ENCODE measurements at regions not wholly inside any gene's neighbourhood (a gene's known extent, or its start where the extent isn't known, plus 50 kb on each side); places are given as distances from the start of the nearest gene placed in this dataset.

DNA sequence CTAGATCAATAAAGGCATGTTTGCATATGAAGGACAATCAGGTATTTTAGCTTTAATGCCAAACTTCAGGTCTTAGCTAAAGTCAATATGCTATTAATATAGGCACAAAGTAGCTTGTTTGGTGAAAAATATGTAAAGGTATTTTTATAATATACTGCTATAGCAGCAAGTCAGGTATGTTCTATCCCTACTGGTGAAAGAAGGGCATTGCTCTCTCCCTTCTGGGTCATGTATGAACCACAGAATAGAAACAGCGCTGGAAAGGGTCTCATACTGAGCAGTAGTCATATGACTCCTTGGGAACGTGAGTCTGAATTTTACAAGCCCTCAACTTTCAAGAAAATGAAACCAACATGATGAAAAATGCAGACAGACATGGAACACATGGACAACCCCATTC, 314.6 kb downstream of the GRIN2B start:
- intact Hi-C loops (cut with micrococcal nuclease), result loop anchor here (10.0 kb wide), 1 partner anchor 412 kb away; no protein-coding TSS in a partner anchor
- Mint-ChIP-seq H3K9me3 (no peaks in the 10 kb centered on the region), H3K27me3 (no peaks in the 10 kb centered on the region), H3K27ac (no peak overlapping the region), H3K4me3 (no peak overlapping the region), H3K4me1 (ENCODE audit: low read depth) (no peaks in the 10 kb centered on the region), H3K36me3 (ENCODE audit: low read depth) (no peaks in the 10 kb centered on the region)

DNA sequence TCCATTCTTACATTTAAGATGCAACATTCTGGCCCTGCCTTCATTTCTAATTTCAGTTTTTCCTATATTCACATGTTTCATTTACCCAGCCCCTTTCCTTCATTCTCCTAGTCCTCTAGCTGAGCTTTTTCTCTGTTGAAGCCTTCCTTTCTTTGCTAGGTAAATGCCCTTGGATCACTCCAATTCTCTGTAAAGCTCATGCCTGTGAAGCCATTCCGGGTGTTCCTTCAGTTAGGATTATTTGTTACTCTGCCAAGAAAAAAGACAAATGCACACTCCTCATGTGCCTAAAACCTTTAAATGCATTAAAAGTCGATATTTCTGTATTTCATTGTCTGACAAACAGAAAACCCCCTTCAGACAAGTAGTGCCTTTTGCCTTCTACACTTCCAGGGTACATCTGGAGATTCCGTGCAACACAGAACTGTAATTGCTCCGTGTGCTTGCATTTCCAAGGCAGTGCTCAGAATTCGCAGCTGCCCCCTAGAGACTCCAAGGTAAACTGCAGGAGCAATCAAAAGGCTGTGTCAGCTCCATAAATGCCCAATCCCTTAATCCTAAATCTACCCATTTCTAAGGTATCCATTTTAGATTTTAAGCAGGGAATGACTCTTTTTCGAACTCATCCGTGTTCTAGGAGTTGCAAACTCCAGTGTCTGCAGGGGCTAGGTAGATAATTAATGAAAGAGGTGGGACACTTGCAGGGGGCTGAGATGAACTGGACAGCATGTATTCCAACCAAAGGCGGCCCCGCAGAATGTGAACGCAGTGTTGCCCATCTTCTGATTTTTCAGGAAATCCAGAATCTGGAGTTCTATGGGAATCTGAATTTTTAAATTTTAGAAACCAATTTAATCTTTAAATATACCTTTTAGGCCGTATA, 320.2 kb downstream of the GRIN2B start:
- peaks cover 2% of the 10 kb centered on the region for H3K27me3 Mint-ChIP-seq
- no peak overlapping the region for H3K27ac Mint-ChIP-seq
- intact Hi-C loops (cut with micrococcal nuclease), result loop anchor here (10.0 kb wide), 1 partner anchor 406 kb away; no protein-coding TSS in a partner anchor
- no peaks in the 10 kb centered on the region for H3K9me3 Mint-ChIP-seq
- peaks cover 5% of the 10 kb centered on the region for H3K4me1 Mint-ChIP-seq (ENCODE audit: low read depth)
- no peak overlapping the region for H3K4me3 Mint-ChIP-seq
- no peaks in the 10 kb centered on the region for H3K36me3 Mint-ChIP-seq (ENCODE audit: low read depth)

DNA sequence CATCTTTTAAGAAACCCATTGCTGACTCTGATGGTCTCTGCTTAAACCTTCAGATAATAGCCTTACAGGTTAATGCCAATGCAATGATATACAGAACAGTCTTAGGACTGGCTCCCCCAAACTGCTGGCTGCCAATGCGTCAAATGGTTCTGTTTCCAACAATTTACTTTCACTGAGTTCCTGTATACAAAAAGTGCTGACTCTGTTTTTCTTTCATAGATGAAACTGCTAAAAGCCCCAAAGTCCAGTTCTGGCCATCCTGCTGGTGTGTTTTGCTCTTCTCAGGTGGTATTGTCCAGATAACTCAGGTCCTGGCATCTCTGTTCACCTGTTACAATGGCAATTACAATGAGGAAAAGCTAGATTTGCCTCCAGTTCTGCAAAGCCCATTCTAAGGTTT, 326.9 kb downstream of the GRIN2B start:
- Mint-ChIP-seq H3K4me3 (no peak overlapping the region), H3K4me1 (ENCODE audit: low read depth) (peaks cover 5% of the 10 kb centered on the region), H3K9me3 (no peaks in the 10 kb centered on the region), H3K36me3 (ENCODE audit: low read depth) (no peaks in the 10 kb centered on the region), H3K27me3 (peaks cover 2% of the 10 kb centered on the region), H3K27ac (no peak overlapping the region)
- intact Hi-C loops (cut with micrococcal nuclease), result no loop called here

DNA sequence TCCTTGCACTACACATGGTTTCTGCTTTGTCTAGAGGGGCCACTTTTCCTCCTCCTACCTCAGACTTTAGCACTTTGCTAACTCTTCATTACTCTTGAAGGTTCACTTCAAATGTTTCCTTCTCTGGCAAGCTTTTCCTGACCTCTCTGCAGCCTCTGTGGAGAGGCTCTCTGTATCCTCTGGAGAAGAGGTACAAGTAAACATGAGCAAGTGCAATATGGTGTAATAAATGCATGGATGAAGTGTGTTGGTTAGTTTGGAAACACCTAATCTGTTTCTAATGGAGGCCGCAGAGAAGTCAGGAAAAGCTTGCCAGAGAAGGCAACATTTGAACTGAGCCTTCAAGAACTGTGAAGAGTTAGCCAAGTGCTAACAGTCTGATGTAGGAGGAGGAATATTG, 329.3 kb downstream of the GRIN2B start:
- Mint-ChIP-seq H3K4me3 (no peak overlapping the region), H3K27ac (no peak overlapping the region), H3K36me3 (ENCODE audit: low read depth) (no peaks in the 10 kb centered on the region), H3K27me3 (no peaks in the 10 kb centered on the region), H3K9me3 (no peaks in the 10 kb centered on the region), H3K4me1 (ENCODE audit: low read depth) (peaks cover 4% of the 10 kb centered on the region)
- intact Hi-C loops (cut with micrococcal nuclease), result no loop called here

DNA sequence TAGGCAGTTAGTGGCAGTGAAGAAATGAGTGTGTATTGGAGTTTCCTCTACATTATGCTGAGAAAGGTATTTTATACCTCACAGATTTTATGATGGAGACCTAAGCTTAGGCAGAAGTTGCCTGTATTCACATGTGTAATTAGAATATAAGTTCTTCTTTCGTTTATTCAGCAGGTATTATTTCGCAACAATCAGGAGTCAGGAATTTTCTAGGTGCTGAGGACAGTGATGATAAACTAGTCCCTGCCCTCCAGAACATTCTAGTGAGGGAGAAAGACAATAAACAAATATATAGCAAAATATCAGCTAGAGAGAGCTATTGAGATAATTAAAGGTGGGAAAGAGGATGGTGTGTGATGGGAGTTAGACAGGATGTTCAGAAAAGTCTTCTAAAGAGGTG, 345.7 kb downstream of the GRIN2B start:
- Mint-ChIP-seq H3K36me3 (ENCODE audit: low read depth) (no peaks in the 10 kb centered on the region), H3K27ac (no peak overlapping the region), H3K4me1 (ENCODE audit: low read depth) (no peaks in the 10 kb centered on the region), H3K9me3 (no peaks in the 10 kb centered on the region), H3K4me3 (no peak overlapping the region), H3K27me3 (no peaks in the 10 kb centered on the region)
- intact Hi-C loops (cut with micrococcal nuclease), result no loop called here

DNA sequence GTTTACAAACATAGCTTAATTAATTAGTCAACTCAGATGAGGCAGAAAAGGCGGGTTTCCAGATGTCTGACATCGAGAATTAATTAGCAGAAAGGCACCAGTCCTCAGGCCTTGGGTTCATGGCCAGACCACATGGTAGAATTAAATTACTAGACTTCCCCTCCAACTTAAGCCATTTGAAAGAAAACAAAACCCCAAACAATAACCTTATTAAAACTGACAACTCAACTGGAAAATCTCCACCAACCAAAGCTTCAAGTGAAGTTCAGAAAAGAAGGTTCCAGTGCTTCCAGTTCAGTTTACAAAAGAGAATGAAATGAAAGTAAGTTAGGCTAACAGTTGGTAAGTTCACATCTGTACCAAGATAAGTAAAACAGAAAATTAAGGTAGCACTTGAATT, 349.5 kb downstream of the GRIN2B start:
- H3K27me3 Mint-ChIP-seq, result no peaks in the 10 kb centered on the region
- intact Hi-C loops (cut with micrococcal nuclease), result no loop called here
- H3K27ac Mint-ChIP-seq, result no peak overlapping the region
- H3K36me3 Mint-ChIP-seq (ENCODE audit: low read depth), result no peaks in the 10 kb centered on the region
- H3K9me3 Mint-ChIP-seq, result no peaks in the 10 kb centered on the region
- H3K4me1 Mint-ChIP-seq (ENCODE audit: low read depth), result no peaks in the 10 kb centered on the region
- no peak overlapping the region for H3K4me3 Mint-ChIP-seq

DNA sequence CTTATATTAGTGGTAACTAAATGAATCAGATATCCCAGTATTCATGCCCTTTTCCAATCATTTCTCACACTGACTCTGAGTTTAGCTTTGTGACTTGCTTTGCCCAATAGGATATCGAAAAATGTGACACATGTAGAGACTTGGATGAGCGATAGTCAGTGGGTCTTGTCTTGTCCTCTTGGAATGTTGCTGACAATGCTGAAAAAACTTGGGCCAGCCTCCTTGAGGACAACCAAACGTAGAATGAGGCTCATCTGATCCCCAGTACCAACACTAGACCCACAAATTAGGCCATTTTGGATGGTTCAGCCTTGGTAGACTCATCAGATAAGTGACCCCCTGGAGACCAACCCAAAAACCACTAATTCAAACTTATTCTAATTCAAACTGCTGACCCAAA, 351.0 kb downstream of the GRIN2B start:
- Mint-ChIP-seq H3K4me3 (no peak overlapping the region), H3K36me3 (ENCODE audit: low read depth) (no peaks in the 10 kb centered on the region), H3K27me3 (no peaks in the 10 kb centered on the region), H3K4me1 (ENCODE audit: low read depth) (no peaks in the 10 kb centered on the region), H3K9me3 (no peaks in the 10 kb centered on the region), H3K27ac (no peak overlapping the region)
- intact Hi-C loops (cut with micrococcal nuclease), result no loop called here

DNA sequence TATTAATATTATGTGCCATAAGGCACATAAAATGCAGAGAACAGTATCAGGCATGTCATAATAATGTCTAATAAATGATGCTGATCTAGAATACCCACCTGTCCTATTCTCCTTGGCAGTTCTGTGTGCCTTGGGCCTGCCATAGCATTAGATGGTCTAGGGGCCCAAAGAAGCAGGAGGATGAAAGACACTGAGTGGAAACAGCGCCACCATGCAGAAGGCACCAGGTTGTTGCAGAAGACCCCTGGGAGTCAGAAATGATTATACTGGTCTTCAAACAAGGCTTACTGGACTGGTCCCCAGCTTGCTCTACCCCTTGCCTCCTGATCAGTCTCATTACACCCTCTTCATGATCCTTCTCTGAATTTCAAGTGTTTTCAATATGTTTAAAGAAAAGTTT, 353.3 kb downstream of the GRIN2B start:
- H3K27ac Mint-ChIP-seq, result no peak overlapping the region
- intact Hi-C loops (cut with micrococcal nuclease), result no loop called here
- H3K4me3 Mint-ChIP-seq, result no peak overlapping the region
- H3K36me3 Mint-ChIP-seq (ENCODE audit: low read depth), result no peaks in the 10 kb centered on the region
- H3K9me3 Mint-ChIP-seq, result no peaks in the 10 kb centered on the region
- no peaks in the 10 kb centered on the region for H3K27me3 Mint-ChIP-seq
- no peaks in the 10 kb centered on the region for H3K4me1 Mint-ChIP-seq (ENCODE audit: low read depth)

DNA sequence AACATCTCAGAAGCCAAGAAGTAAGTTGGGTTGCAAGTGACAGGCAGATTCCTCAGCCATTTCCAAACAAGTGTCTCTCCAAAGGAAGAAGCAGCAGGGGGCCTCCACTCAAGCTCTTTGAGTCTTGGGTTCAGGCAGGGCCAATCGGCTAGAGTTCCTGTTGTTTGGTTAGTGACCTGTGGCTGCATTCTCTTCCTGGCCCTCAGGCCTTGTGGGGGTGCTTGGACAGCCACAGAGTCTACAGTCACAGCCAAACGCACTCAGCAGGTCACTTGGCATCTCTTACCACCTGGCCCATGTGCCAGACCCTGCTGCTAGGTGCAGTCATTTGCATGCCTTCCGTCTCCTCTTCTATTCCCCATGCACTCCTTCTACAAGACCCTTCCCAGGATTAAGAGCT, 353.9 kb downstream of the GRIN2B start:
- Mint-ChIP-seq H3K4me3 (no peak overlapping the region), H3K4me1 (ENCODE audit: low read depth) (no peaks in the 10 kb centered on the region), H3K9me3 (no peaks in the 10 kb centered on the region), H3K27me3 (no peaks in the 10 kb centered on the region), H3K27ac (no peak overlapping the region), H3K36me3 (ENCODE audit: low read depth) (no peaks in the 10 kb centered on the region)
- intact Hi-C loops (cut with micrococcal nuclease), result no loop called here

DNA sequence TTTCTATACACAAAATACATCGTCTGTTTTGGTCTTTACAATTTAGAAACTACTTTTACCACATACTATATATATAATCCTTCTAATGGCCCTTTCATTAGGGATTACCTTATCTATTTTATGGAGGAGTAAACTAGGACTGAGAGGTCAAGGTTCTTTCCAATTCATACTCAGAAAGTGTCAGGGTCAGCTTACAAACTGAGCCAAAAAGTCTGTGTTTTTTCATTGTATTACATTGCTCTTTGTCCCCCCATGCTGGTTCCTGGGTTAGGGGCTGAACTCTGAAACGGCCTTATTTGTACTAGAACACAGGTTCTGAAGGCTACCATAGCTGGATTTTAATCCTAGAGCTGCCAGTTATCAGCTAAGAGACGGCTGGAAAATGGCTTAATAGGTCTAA, 368.1 kb downstream of the GRIN2B start:
- no peaks in the 10 kb centered on the region for H3K36me3 Mint-ChIP-seq (ENCODE audit: low read depth)
- no peaks in the 10 kb centered on the region for H3K4me1 Mint-ChIP-seq (ENCODE audit: low read depth)
- no peak overlapping the region for H3K27ac Mint-ChIP-seq
- no peak overlapping the region for H3K4me3 Mint-ChIP-seq
- peaks cover 2% of the 10 kb centered on the region for H3K9me3 Mint-ChIP-seq
- no peaks in the 10 kb centered on the region for H3K27me3 Mint-ChIP-seq
- intact Hi-C loops (cut with micrococcal nuclease), result no loop called here

DNA sequence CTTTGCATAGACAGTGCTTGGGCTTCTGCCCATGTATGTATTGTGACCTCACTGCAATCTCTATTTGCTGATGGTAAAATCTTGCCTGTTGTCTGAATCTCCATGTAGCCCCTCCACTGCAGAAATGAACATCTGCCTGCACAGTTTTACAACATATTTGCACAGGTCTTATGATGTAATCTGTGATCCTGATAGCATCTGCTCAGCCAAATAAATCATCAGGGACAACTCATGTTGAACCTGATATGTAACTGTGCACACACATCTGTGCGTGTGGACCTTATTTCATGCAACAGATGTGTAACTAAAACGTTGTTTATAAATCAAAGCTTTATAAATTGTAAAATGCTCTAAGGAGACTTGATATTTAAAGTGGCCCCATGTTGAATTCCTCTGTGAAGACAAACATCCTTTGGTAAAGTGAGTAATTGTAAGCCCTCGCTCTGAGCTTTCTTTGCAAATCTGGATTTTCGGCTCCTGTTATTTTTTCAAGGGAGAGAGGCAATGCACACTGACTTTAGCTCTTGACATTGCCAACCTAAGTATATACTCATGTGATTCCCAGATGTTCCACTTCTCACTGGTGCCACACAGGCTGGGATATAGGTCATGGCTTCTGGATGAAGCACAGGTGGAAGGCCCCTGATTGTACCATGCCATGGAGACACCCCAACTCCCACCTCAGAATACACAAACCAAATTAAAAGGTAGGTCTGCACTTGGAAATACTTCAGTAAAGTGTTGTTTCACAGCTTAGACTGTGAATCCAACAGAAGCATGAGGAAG, 371.3 kb downstream of the GRIN2B start:
- H3K27ac Mint-ChIP-seq, result no peak overlapping the region
- H3K4me1 Mint-ChIP-seq (ENCODE audit: low read depth), result no peaks in the 10 kb centered on the region
- intact Hi-C loops (cut with micrococcal nuclease), result no loop called here
- H3K4me3 Mint-ChIP-seq, result no peak overlapping the region
- H3K36me3 Mint-ChIP-seq (ENCODE audit: low read depth), result no peaks in the 10 kb centered on the region
- H3K9me3 Mint-ChIP-seq, result peaks cover 7% of the 10 kb centered on the region
- H3K27me3 Mint-ChIP-seq, result no peaks in the 10 kb centered on the region

DNA sequence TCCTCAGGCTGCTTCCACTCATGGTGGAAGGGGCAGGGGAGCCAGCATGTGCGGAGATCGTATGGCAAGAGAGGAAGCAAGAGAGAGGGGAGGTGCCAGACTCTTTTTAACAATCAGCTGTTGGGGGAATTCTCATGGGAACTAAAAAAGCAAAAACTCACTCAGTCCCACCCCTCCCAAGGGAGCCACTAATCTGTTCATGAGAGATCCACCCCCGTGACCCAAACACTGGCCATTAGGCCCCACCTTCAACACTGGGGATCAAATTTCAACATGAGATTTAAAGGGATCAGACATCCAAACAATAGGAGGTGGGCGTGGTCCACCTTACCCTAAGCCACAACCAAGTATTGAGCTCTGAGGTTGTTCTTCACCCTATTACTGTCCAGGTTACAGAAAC, 375.1 kb downstream of the GRIN2B start:
- H3K27me3 Mint-ChIP-seq, result no peaks in the 10 kb centered on the region
- no peak overlapping the region for H3K4me3 Mint-ChIP-seq
- intact Hi-C loops (cut with micrococcal nuclease), result no loop called here
- no peaks in the 10 kb centered on the region for H3K36me3 Mint-ChIP-seq (ENCODE audit: low read depth)
- peaks cover 7% of the 10 kb centered on the region for H3K9me3 Mint-ChIP-seq
- no peak overlapping the region for H3K27ac Mint-ChIP-seq
- no peaks in the 10 kb centered on the region for H3K4me1 Mint-ChIP-seq (ENCODE audit: low read depth)

DNA sequence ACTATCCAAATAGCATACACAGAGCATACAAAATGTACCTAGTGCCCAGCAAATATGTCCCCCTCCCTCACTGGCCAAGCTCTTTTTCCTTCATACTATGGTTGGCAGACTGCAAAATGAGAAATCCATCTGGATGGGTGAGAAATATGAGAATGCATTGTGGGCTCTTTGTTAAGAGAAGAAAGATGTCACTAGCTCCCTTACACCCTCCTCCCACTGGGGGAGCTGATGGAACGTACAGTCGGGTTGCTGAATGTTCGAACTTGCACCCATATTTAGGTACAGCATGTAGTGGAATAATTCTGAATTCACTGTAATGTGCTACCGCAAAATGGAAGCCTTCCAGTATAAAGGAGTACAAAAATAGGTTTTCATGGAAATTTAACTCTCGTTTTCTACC, 377.4 kb downstream of the GRIN2B start:
- Mint-ChIP-seq H3K4me3 (no peak overlapping the region), H3K9me3 (peaks cover 7% of the 10 kb centered on the region), H3K4me1 (ENCODE audit: low read depth) (no peaks in the 10 kb centered on the region), H3K36me3 (ENCODE audit: low read depth) (no peaks in the 10 kb centered on the region), H3K27me3 (no peaks in the 10 kb centered on the region), H3K27ac (no peak overlapping the region)
- intact Hi-C loops (cut with micrococcal nuclease), result no loop called here

DNA sequence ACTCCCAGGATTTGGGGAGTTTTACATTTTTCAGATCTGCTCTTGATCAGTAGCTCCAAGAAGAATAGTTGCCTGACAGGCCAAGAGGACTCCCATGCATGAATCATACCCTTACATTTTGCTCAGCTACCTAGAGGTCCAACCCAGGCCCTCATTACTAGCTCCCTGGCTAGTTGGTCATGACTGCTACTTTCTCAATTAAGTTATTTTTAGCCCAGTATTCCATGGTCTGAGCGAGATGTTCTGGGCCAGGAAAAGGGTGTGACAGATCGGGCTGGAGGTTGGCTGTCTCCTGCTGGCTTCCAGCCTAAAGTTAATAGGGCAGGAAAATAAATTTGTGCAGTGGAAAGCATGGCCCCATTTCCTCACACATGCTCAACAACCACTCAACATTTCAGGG, 379.2 kb downstream of the GRIN2B start:
- H3K9me3 Mint-ChIP-seq, result no peaks in the 10 kb centered on the region
- H3K27ac Mint-ChIP-seq, result no peak overlapping the region
- no peaks in the 10 kb centered on the region for H3K4me1 Mint-ChIP-seq (ENCODE audit: low read depth)
- intact Hi-C loops (cut with micrococcal nuclease), result no loop called here
- H3K27me3 Mint-ChIP-seq, result no peaks in the 10 kb centered on the region
- H3K4me3 Mint-ChIP-seq, result no peak overlapping the region
- H3K36me3 Mint-ChIP-seq (ENCODE audit: low read depth), result no peaks in the 10 kb centered on the region
